Lower leg skin (tissue), 3 donors: ENCODE measurements at regions not wholly inside any gene's neighbourhood (a gene's known extent, or its start where the extent isn't known, plus 50 kb on each side); places are given as distances from the start of the nearest gene placed in this dataset.

ENCODE experiments used
- CTCF ChIP-seq, 3 donors: fragments of 450-650 bp; IDR thresholded peaks; one replicate each; pipeline ENCODE4 v1.5.1; 2016; ENCODE audit warnings: antibody characterized with exemption in 3 of 3, mild to moderate bottlenecking in 3 of 3, moderate library complexity in 2 of 3
- POLR2A ChIP-seq, 2 donors: fragments of 450-650 bp; IDR thresholded peaks; one replicate each; pipeline ENCODE4 v1.6.1; 2016 to 2017; ENCODE audit warnings: antibody characterized with exemption in 2 of 2, mild to moderate bottlenecking in 1 of 2, moderate library complexity in 1 of 2

- TF ChIP-seq CTCF (IDR thresholded peaks at IDR 0.05) (no peak), POLR2A (IDR thresholded peaks at IDR 0.05) (no peak)
These were observed 373.9 kb upstream of the C11orf87 start for GRCh38 chr11:109048098-109048497.
